Keratinocyte (primary cell): ENCODE measurements at regions not wholly inside any gene's neighbourhood (a gene's known extent, or its start where the extent isn't known, plus 50 kb on each side); places are given as distances from the start of the nearest gene placed in this dataset.

ENCODE experiments used
- DNase-seq: peaks from one replicate; pipeline ENCODE4 v3.0.0-alpha.2; 2011; ENCODE audit warnings: low read depth, missing footprints, low spot score
- FAIRE-seq: peaks from 2 replicates; lab custom pipeline; 2011; peaks lifted over from hg19 to GRCh38; lab: Jason Lieb, UNC
- H2AFZ ChIP-seq: 2 replicates; pipeline ENCODE4 v1.6.0; 2012; ENCODE audit warnings: low read length, control low read depth, inconsistent platforms; ENCODE audit not compliant: control insufficient read depth
- H3K27ac ChIP-seq: 2 replicates; pipeline ENCODE4 v1.5.1; 2011; ENCODE audit warnings: low read length; ENCODE audit not compliant: control insufficient read depth, insufficient read depth
- H3K27me3 ChIP-seq: 3 replicates; pipeline ENCODE4 v1.6.0; 2011; ENCODE audit warnings: low read length; ENCODE audit not compliant: control insufficient read depth, insufficient read depth; ENCODE audit errors: extremely low read depth
- H3K36me3 ChIP-seq, 2 experiments: 2 replicates in 1 of 2; 3 replicates in 1 of 2; pipeline ENCODE4 v1.5.1; 2011; ENCODE audit warnings: low read length in 2 of 2, mild to moderate bottlenecking in 1 of 2; ENCODE audit not compliant: control insufficient read depth in 2 of 2, insufficient read depth in 2 of 2; ENCODE audit errors: extremely low read depth in 1 of 2
- H3K4me1 ChIP-seq: 3 replicates; pipeline ENCODE4 v1.5.1; 2011; ENCODE audit warnings: low read length; ENCODE audit not compliant: control insufficient read depth, insufficient read depth; ENCODE audit errors: extremely low read depth
- H3K4me2 ChIP-seq: 3 replicates; pipeline ENCODE4 v1.6.0; 2011; ENCODE audit warnings: low read depth, low read length; ENCODE audit not compliant: control insufficient read depth, insufficient read depth; ENCODE audit errors: extremely low read depth
- H3K4me3 ChIP-seq, 3 experiments: fragments of 200-600 bp in 1 of 3; sonication (generic) in 1 of 3; 2 replicates in 2 of 3; 3 replicates in 1 of 3; pipeline ENCODE4 v1.5.1; 2011 to 2016; ENCODE audit warnings: low read length in 3 of 3, mild to moderate bottlenecking in 3 of 3, control low read depth in 2 of 3, inconsistent platforms in 1 of 3, low read depth in 1 of 3, mixed read lengths in 1 of 3, mixed run types in 1 of 3, moderate library complexity in 1 of 3; ENCODE audit not compliant: control insufficient read depth in 2 of 3, insufficient read depth in 2 of 3; ENCODE audit errors: extremely low read depth in 1 of 3
- H3K79me2 ChIP-seq: 2 replicates; pipeline ENCODE4 v1.6.0; 2012; ENCODE audit warnings: low read length; ENCODE audit not compliant: control insufficient read depth, insufficient read depth
- H3K9ac ChIP-seq: 3 replicates; pipeline ENCODE4 v1.6.0; 2011; ENCODE audit warnings: low read length; ENCODE audit not compliant: control insufficient read depth, insufficient read depth; ENCODE audit errors: extremely low read depth
- H3K9me1 ChIP-seq: 3 replicates; pipeline ENCODE4 v1.6.0; 2011; ENCODE audit warnings: low read length; ENCODE audit not compliant: control insufficient read depth, insufficient read depth; ENCODE audit errors: extremely low read depth
- H3K9me3 ChIP-seq: 2 replicates; pipeline ENCODE4 v1.5.1; 2012; ENCODE audit warnings: low read depth, low read length; ENCODE audit not compliant: control insufficient read depth
- H4K20me1 ChIP-seq: 3 replicates; pipeline ENCODE4 v1.6.0; 2011; ENCODE audit warnings: low read length; ENCODE audit not compliant: control insufficient read depth, insufficient read depth; ENCODE audit errors: extremely low read depth
- CTCF ChIP-seq, 3 experiments: IDR thresholded peaks in 1 of 3; conservative IDR thresholded peaks in 1 of 3; optimal IDR thresholded peaks in 1 of 3; 2 replicates in 2 of 3; 3 replicates in 1 of 3; pipeline versions ENCODE3 to v1.5.1; 2011; ENCODE audit warnings: low read length in 3 of 3, mild to moderate bottlenecking in 3 of 3, moderate library complexity in 2 of 3, control low read depth in 1 of 3, inconsistent platforms in 1 of 3; ENCODE audit not compliant: insufficient read depth in 2 of 3; ENCODE audit errors: extremely low read depth in 1 of 3
- EZH2 ChIP-seq: IDR thresholded peaks from one replicate; pipeline ENCODE4 v1.6.1; 2012; ENCODE audit warnings: inconsistent platforms, mild to moderate bottlenecking, low read length, moderate library complexity
- dilution Hi-C: fragments of 300-500 bp; cut with MboI; formaldehyde crosslinking; loops from one replicate; pipeline ENCODE4 v1.7.0; 2020; ENCODE audit warnings: low sequenced_read_pairs; ENCODE audit not compliant: extremely low pct_ligation_motif_present

- FAIRE-seq (no peak), DNase-seq (no peak)
- H3K4me2 ChIP-seq: no peak overlapping the region
- no peaks in the 10 kb centered on the region for H3K9me3 ChIP-seq
- TF ChIP-seq EZH2 (no peak), CTCF (optimal IDR thresholded peaks at IDR 0.05 in 1 of 3, IDR thresholded peaks at IDR 0.05 in 1 of 3, conservative IDR thresholded peaks at IDR 0.05 in 1 of 3; ENCODE audit: extremely low read depth in 1 of 3, insufficient read depth in 2 of 3, low read length in 3 of 3) (no peak)
- H2AFZ ChIP-seq: no peak overlapping the region
- no peak overlapping the region for H3K9ac ChIP-seq
- no peaks in the 10 kb centered on the region for H3K36me3 ChIP-seq
- dilution Hi-C loops: no loop called here
- H3K79me2 ChIP-seq: no peaks in the 10 kb centered on the region
- H4K20me1 ChIP-seq: no peaks in the 10 kb centered on the region
- H3K27ac ChIP-seq: no peak overlapping the region
- H3K4me3 ChIP-seq: no peak overlapping the region
- no peaks in the 10 kb centered on the region for H3K4me1 ChIP-seq
- H3K9me1 ChIP-seq: no peaks in the 10 kb centered on the region
- H3K27me3 ChIP-seq: no peaks in the 10 kb centered on the region
Measured at GRCh38 chr2:8021921-8022320, 659.9 kb upstream of the ID2 start.

GRCh38 chr2:8022908-8023640, 658.8 kb upstream of the ID2 start:
- no peak overlapping the region for H3K4me3 ChIP-seq
- H3K4me2 ChIP-seq: no peak overlapping the region
- no peak for FAIRE-seq
- no peaks in the 10 kb centered on the region for H3K27me3 ChIP-seq
- H3K27ac ChIP-seq: no peak overlapping the region
- H3K9me1 ChIP-seq: no peaks in the 10 kb centered on the region
- H2AFZ ChIP-seq: no peak overlapping the region
- dilution Hi-C loops: no loop called here
- no peaks in the 10 kb centered on the region for H3K9me3 ChIP-seq
- no peaks in the 10 kb centered on the region for H3K79me2 ChIP-seq
- no peaks in the 10 kb centered on the region for H3K36me3 ChIP-seq
- H3K9ac ChIP-seq: no peak overlapping the region
- H4K20me1 ChIP-seq: no peaks in the 10 kb centered on the region
- no peak for TF ChIP-seq CTCF (optimal IDR thresholded peaks at IDR 0.05 in 1 of 3, IDR thresholded peaks at IDR 0.05 in 1 of 3, conservative IDR thresholded peaks at IDR 0.05 in 1 of 3; ENCODE audit: extremely low read depth in 1 of 3, insufficient read depth in 2 of 3, low read length in 3 of 3)
- no peak for TF ChIP-seq EZH2
- DNase-seq: no peak
- H3K4me1 ChIP-seq: no peaks in the 10 kb centered on the region
